ENCODE measurements at regions not wholly inside any gene's neighbourhood (a gene's known extent, or its start where the extent isn't known, plus 50 kb on each side); places are given as distances from the start of the nearest gene placed in this dataset.

DNA sequence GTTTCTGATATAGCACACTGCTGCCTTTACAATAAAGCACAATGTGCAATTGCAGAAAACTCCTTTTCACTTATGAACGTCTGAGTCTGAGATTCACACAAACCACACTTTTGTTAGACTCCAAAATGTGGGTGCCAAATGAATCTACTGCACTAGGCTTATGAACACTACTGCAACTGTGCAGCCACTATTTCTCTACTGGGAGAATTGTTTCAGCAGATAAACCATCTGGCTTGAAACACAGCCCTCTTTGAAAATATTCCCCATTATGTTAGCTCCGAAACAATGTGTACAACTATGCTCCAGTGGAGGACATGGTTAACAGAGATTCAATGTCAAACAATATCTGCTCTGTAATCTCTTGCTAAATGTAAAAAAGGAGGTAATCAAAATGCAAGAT is 188.7 kb upstream of the ZEB2 start:
- no peak for TF ChIP-seq CTCF (IDR thresholded peaks at IDR 0.05; ENCODE audit: unreplicated experiment)
- no peak for DNase-seq (ENCODE audit: low spot score, unreplicated experiment)
- Mint-ChIP-seq H3K4me3 (ENCODE audit: low read depth) (no peak overlapping the region), H3K36me3 (ENCODE audit: insufficient read depth) (no peaks in the 10 kb centered on the region), H3K9me3 (ENCODE audit: low read depth) (no peaks in the 10 kb centered on the region), H3K27me3 (peaks cover 3% of the 10 kb centered on the region), H3K4me1 (ENCODE audit: low read depth) (peaks cover 19% of the 10 kb centered on the region), H3K27ac (no peak overlapping the region)

DNA sequence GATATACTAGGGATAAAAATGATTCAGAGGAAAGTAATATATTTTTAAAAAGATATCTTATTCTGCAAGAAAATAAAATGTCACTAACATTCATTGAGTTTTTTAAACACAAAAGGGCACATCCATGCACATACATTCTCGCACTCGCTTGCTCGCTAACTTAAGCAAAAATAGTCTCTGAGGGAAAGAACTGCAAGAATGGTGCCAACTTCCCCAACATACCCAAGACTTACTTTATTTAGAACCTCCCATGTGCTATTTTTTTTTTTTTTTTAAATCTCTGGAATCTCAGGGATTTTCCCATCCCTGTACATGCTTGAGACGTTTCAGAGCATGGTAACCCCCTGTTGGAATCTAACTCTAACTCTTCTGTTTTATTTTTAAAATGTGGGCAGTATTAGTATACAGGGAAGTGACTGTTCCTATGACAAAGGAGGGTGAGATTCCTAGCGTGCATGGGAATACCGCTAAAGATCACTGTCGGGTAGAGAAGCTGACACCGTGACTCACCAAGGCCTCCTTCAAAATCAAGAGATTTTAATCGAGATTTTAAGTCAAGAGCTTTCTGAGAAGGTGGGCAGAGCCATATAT is 187.9 kb upstream of the ZEB2 start:
- peaks cover 3% of the 10 kb centered on the region for H3K27me3 Mint-ChIP-seq
- TF ChIP-seq CTCF (IDR thresholded peaks at IDR 0.05; ENCODE audit: unreplicated experiment): no peak
- DNase-seq (ENCODE audit: low spot score, unreplicated experiment): no peak
- H3K36me3 Mint-ChIP-seq (ENCODE audit: insufficient read depth): no peaks in the 10 kb centered on the region
- no peak overlapping the region for H3K4me3 Mint-ChIP-seq (ENCODE audit: low read depth)
- no peaks in the 10 kb centered on the region for H3K9me3 Mint-ChIP-seq (ENCODE audit: low read depth)
- H3K27ac Mint-ChIP-seq: no peak overlapping the region
- peaks cover 16% of the 10 kb centered on the region for H3K4me1 Mint-ChIP-seq (ENCODE audit: low read depth)

DNA sequence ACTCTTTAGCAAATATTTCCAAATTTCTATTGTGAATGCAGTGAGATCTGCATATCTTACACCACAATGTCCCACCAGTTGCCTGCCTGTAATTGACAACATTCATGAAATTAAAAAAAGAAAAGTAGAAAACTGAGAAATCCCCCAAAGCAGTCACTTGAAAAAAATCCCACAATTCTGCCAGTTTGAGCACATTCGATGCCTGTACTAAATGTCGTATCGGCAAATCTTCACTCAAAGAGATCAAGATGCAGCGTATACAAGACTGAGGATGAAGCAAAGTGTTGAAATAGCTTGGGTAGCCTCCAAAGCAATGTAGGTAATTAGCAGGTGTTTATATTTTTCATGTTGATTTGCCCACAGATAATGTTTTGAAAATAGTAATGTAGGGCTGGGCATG is 186.7 kb upstream of the ZEB2 start:
- H3K4me1 Mint-ChIP-seq (ENCODE audit: low read depth): peaks cover 5% of the 10 kb centered on the region
- H3K27me3 Mint-ChIP-seq: peaks cover 3% of the 10 kb centered on the region
- no peaks in the 10 kb centered on the region for H3K36me3 Mint-ChIP-seq (ENCODE audit: insufficient read depth)
- no peak for DNase-seq (ENCODE audit: low spot score, unreplicated experiment)
- no peaks in the 10 kb centered on the region for H3K9me3 Mint-ChIP-seq (ENCODE audit: low read depth)
- no peak overlapping the region for H3K4me3 Mint-ChIP-seq (ENCODE audit: low read depth)
- no peak overlapping the region for H3K27ac Mint-ChIP-seq
- no peak for TF ChIP-seq CTCF (IDR thresholded peaks at IDR 0.05; ENCODE audit: unreplicated experiment)

GRCh38 chr2:144705328-144706245 is 185.7 kb upstream of the ZEB2 start:
- no peak overlapping the region for H3K4me3 Mint-ChIP-seq (ENCODE audit: low read depth)
- no peak for TF ChIP-seq CTCF (IDR thresholded peaks at IDR 0.05; ENCODE audit: unreplicated experiment)
- no peaks in the 10 kb centered on the region for H3K9me3 Mint-ChIP-seq (ENCODE audit: low read depth)
- H3K36me3 Mint-ChIP-seq (ENCODE audit: insufficient read depth): no peaks in the 10 kb centered on the region
- peaks cover 3% of the 10 kb centered on the region for H3K27me3 Mint-ChIP-seq
- no peak overlapping the region for H3K27ac Mint-ChIP-seq
- no peaks in the 10 kb centered on the region for H3K4me1 Mint-ChIP-seq (ENCODE audit: low read depth)
- no peak for DNase-seq (ENCODE audit: low spot score, unreplicated experiment)

GRCh38 chr2:144704709-144705095 is 184.8 kb upstream of the ZEB2 start:
- H3K9me3 Mint-ChIP-seq (ENCODE audit: low read depth): no peaks in the 10 kb centered on the region

More at GRCh38 chr2:144704709-144705095, 184.8 kb upstream of the ZEB2 start:
- H3K27ac Mint-ChIP-seq: no peak overlapping the region
- no peaks in the 10 kb centered on the region for H3K4me1 Mint-ChIP-seq (ENCODE audit: low read depth)
- no peaks in the 10 kb centered on the region for H3K36me3 Mint-ChIP-seq (ENCODE audit: insufficient read depth)
- DNase-seq (ENCODE audit: low spot score, unreplicated experiment): no peak
- peaks cover 3% of the 10 kb centered on the region for H3K27me3 Mint-ChIP-seq
- no peak overlapping the region for H3K4me3 Mint-ChIP-seq (ENCODE audit: low read depth)
- no peak for TF ChIP-seq CTCF (IDR thresholded peaks at IDR 0.05; ENCODE audit: unreplicated experiment)

Data from progenitor cell of endocrine pancreas (in vitro differentiated cells).